ENCODE measurements at regions not wholly inside any gene's neighbourhood (a gene's known extent, or its start where the extent isn't known, plus 50 kb on each side); places are given as distances from the start of the nearest gene placed in this dataset.

DNA sequence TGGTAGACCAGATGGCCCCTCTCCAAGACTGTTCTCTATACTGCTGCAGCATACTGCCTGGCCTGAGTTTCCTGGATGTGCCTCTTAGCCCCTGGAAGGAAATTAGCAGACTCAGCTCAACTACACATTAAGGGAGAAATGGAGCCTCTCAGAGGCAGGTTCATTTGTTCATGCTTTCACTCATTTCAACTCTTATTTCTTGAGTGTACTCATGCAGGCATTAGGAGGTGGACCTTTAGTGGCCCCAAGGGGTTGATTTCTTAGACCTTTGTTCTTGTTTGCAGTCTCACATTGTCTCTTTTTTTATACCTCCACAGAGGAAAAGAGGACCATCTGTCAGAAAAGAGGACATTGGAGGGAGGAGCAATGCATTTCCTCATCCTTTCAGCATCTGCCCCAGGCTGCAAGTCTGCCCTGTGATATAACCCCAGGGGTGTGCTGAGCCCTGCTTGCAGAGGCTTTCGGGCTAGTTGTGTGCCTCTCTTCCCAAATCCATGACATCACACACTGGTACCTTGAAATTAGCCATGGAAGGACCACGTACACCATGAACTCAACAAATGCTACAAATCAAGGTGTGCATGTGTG, 456.2 kb downstream of the CD83 start:
- no peak for TF ChIP-seq CTCF (IDR thresholded peaks at IDR 0.05)
- TF ChIP-seq POLR2AphosphoS5 (IDR thresholded peaks at IDR 0.05; ENCODE audit: low read depth, low read length), result no peak
